Fibroblast of villous mesenchyme (primary cell): ENCODE measurements at regions not wholly inside any gene's neighbourhood (a gene's known extent, or its start where the extent isn't known, plus 50 kb on each side); places are given as distances from the start of the nearest gene placed in this dataset.
"Not testable (repeated sequence)": the region's sequence is repeated elsewhere in the genome, so short reads cannot be mapped to it uniquely, and the experiment has no call there.

Experiments used
- DNase-seq: peaks from one replicate; pipeline ENCODE4 v3.0.0-alpha.2; 2010; ENCODE audit warnings: low read depth
- H3K4me3 ChIP-seq: 2 replicates; pipeline ENCODE4 v1.5.1; 2011; ENCODE audit warnings: low read depth, mild to moderate bottlenecking, low read length
- TF ChIP-seq, protein P1 (sequence below): IDR thresholded peaks from 2 replicates; pipeline ENCODE4 v1.5.1; 2012; ENCODE audit warnings: low read depth, mild to moderate bottlenecking, low read length; ENCODE audit not compliant: insufficient read depth

DNA sequence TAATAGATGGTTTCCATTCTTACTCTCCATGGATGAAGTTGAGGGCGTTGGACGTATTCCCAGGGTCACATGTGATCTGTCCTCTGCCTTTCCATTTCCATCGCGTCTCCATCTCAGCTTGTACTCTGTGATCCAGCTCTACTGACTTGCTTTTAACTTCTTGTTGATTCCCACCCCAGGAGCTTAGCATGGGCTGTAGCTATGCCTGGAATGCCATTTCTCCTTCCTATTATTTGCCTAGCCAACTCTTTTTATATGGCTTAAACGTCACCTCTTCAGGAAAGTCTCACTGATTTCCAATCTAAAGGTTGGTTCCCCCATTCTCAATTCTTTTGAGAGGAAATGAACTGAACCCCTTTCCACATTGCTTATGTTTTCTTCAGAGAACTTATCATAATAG lies 475.9 kb downstream of the XYLT1 start:
- no peak overlapping the region for H3K4me3 ChIP-seq
- TF ChIP-seq, protein P1, sequence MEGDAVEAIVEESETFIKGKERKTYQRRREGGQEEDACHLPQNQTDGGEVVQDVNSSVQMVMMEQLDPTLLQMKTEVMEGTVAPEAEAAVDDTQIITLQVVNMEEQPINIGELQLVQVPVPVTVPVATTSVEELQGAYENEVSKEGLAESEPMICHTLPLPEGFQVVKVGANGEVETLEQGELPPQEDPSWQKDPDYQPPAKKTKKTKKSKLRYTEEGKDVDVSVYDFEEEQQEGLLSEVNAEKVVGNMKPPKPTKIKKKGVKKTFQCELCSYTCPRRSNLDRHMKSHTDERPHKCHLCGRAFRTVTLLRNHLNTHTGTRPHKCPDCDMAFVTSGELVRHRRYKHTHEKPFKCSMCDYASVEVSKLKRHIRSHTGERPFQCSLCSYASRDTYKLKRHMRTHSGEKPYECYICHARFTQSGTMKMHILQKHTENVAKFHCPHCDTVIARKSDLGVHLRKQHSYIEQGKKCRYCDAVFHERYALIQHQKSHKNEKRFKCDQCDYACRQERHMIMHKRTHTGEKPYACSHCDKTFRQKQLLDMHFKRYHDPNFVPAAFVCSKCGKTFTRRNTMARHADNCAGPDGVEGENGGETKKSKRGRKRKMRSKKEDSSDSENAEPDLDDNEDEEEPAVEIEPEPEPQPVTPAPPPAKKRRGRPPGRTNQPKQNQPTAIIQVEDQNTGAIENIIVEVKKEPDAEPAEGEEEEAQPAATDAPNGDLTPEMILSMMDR = no peak
- DNase-seq = no peak

DNA sequence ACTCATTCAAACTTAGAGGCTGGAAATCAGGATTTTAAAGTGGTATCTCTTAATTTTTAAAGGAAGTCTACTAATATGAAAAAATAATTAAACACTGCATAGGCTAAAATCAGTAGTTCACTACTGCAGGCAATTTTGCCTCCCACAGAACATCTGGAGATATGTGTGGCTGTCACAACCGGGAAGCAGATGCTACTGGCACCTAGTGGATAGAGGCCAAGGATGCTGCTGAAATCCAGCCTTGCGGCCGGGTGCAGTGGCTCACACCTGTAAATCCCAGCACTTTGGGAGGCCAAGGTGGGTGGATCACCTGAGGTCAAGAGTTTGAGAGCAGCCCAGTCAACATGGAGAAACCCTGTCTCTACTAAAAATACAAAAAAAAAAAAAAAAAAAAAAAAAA lies 473.9 kb downstream of the XYLT1 start:
- TF ChIP-seq, protein P1 = no peak
- DNase-seq = no peak

DNA sequence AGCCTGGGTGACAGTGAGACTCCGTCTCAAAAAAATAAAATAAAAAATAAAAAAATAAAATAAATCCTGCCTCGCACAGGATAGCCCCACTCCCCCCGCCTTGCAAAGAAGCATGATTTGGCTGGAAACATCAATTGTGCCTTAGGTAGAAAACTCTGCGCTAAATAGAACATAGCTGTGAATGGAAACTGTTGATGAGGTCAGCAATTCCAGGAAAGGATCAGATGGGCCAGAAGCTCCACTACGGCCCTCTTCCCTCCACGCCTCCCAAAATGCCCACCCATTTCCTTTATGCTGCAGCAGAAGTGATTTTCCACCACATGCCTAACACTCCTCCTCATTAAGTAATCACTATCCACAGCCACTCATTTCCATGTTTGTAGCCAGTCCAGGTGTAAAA lies 473.4 kb downstream of the XYLT1 start:
- H3K4me3 ChIP-seq = no peak overlapping the region
- TF ChIP-seq, protein P1 = no peak
- DNase-seq = no peak

More for the DNA sequence above, 473.9 kb downstream of the XYLT1 start:
- H3K4me3 ChIP-seq = no peak overlapping the region

DNA sequence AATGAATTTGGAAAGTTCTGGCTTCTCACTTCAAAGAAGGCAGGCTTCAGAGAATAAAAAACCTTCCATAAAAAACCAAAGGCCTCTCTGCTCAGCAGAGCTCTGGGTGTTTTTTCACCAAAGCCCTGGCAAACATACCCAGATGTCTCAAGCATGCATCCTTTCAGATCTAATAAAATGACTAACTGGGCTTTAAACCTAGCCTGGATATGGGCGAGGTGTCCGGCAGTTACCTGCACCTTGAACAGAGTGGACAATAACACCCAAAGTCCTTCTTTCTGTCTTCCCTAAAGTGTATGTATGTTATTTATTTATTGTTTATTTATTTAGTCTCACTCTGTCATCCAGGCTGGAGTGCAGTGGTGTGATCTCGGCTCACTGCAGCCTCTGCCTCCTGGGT lies 469.3 kb downstream of the XYLT1 start:
- DNase-seq = no peak
- TF ChIP-seq, protein P1 = no peak
- H3K4me3 ChIP-seq = no peak overlapping the region

DNA sequence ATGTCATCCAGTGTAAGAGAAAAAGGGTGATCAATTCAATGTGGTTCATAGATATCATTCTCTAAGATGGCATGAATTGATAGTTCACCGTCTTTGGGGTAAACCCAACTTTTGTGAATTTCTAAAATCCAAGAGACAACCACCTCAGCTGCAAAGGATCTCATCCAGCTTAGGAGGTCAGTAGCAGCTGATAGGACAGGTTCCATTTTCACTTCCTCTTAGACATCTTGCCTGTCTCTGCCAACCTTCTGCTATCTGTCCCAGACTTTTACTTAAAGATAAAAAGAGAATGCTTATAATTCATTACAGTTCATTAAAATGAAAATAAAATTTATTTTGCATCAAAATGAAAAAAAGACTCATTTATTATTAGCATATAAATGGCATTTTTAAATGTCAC lies 468.2 kb downstream of the XYLT1 start:
- H3K4me3 ChIP-seq = no peak overlapping the region
- DNase-seq = no peak
- TF ChIP-seq, protein P1 = no peak

DNA sequence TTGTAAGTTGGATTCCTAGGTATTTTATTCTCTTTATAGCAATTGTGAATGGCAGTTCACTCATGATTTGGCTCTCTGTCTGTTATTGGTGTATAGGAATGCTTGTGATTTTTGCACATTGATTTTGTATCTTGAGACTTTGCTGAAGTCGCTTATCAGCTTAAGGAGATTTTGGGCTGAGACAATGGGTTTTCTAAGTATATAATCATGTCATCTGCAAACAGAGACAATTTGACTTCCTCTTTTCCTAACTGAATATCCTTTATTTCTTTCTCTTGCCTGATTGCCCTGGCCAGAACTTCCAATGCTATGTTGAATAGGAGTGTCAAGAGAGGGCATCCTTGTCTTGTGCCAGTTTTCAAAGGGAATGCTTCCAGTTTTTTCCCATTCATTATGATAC lies 464.8 kb downstream of the XYLT1 start:
- H3K4me3 ChIP-seq, DNase-seq: not testable (repeated sequence)

DNA sequence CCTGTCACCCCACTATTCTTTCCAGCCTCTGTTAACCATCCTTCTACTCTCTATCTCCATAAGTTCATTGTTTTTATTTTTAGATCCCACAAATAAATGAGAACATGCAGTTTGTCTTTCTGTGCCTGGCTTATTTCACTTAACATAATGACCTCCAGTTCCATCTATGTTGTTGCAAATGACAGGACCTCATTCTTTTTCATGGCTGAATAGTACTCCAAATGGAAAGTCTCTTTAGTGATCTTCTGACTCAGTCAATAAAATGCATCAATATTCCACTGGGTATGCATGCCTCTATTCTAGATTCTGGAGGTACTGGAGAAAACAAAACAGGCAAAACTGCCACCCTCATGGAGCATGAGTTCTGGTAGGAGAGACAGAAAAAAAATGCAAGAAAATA lies 459.0 kb downstream of the XYLT1 start:
- no peak overlapping the region for H3K4me3 ChIP-seq
- TF ChIP-seq, protein P1 = no peak
- no peak for DNase-seq

DNA sequence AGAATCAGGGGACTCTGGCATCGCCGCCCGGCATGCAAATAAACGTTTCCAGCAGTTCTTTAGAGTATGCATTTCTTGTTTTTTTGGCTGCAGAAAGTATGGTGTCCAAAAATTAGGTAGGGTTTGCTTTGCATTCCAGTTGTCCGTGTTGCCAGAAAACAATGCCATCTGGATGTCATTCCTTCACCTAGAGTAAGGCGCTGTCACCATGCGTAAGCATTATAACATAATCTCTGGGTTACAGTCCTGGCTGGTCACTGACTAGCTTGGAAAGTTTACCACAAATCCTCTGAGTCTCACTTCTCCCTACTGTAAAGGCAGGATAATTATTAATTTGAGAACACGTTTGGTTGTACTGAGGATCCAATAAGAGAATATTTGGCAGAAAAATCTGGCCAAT lies 457.7 kb downstream of the XYLT1 start:
- TF ChIP-seq, protein P1 = no peak

More for the DNA sequence above, 457.7 kb downstream of the XYLT1 start:
- no peak for DNase-seq
- no peak overlapping the region for H3K4me3 ChIP-seq
